Mesendoderm (in vitro differentiated cells): ENCODE measurements at regions not wholly inside any gene's neighbourhood (a gene's known extent, or its start where the extent isn't known, plus 50 kb on each side); places are given as distances from the start of the nearest gene placed in this dataset.
A peak's percentile ranks its signal among the peaks of the same experiment; 100 is the strongest.

Source experiments
- DNase-seq: peaks from one replicate; pipeline ENCODE4 v3.0.0; 2013
- H2AK5ac ChIP-seq: 2 replicates; pipeline ENCODE4 v1.6.1; 2013; ENCODE audit warnings: low read length, inconsistent platforms
- H2BK120ac ChIP-seq: 2 replicates; pipeline ENCODE4 v1.6.1; 2013; ENCODE audit warnings: low read depth, mild to moderate bottlenecking, low read length, moderate library complexity, mixed read lengths
- H2BK15ac ChIP-seq: replicated peaks from 2 replicates; pipeline ENCODE4 v1.6.1; 2013; ENCODE audit warnings: low read depth, mild to moderate bottlenecking, moderate library complexity
- H2BK5ac ChIP-seq: 2 replicates; pipeline ENCODE4 v1.6.1; 2013; ENCODE audit warnings: low read length, inconsistent platforms
- H3K18ac ChIP-seq: 2 replicates; pipeline ENCODE4 v1.6.1; 2013; ENCODE audit warnings: mild to moderate bottlenecking, low read length, mixed read lengths
- H3K23ac ChIP-seq: one replicate; pipeline ENCODE4 v1.6.1; 2013; ENCODE audit warnings: low read length
- H3K27ac ChIP-seq: 2 replicates; pipeline ENCODE4 v1.5.1; 2013; ENCODE audit warnings: low read depth, mild to moderate bottlenecking, inconsistent platforms, low read length, moderate library complexity
- H3K27me3 ChIP-seq: 2 replicates; pipeline ENCODE4 v1.6.1; 2013; ENCODE audit warnings: low read length, control low read depth, mild to moderate bottlenecking, inconsistent platforms; ENCODE audit not compliant: insufficient read depth, poor library complexity
- H3K36me3 ChIP-seq: 2 replicates; pipeline ENCODE4 v1.6.1; 2013; ENCODE audit warnings: low read length, inconsistent platforms; ENCODE audit not compliant: control insufficient read depth, insufficient read depth
- H3K4ac ChIP-seq: one replicate; pipeline ENCODE4 v1.6.1; 2013; ENCODE audit warnings: low read depth, mild to moderate bottlenecking, low read length, moderate library complexity
- H3K4me1 ChIP-seq: 2 replicates; pipeline ENCODE4 v1.6.1; 2013; ENCODE audit warnings: low read depth, low read length, inconsistent platforms; ENCODE audit not compliant: control insufficient read depth
- H3K4me2 ChIP-seq: 2 replicates; pipeline ENCODE4 v1.6.1; 2013; ENCODE audit warnings: low read length
- H3K4me3 ChIP-seq: 2 replicates; pipeline ENCODE4 v1.5.1; 2013; ENCODE audit warnings: mild to moderate bottlenecking, low read length
- H3K56ac ChIP-seq: one replicate; pipeline ENCODE4 v1.6.1; 2013; ENCODE audit warnings: low read length
- H3K79me1 ChIP-seq: 2 replicates; pipeline ENCODE4 v1.6.1; 2013; ENCODE audit warnings: low read length, inconsistent platforms
- H3K79me2 ChIP-seq: 2 replicates; pipeline ENCODE4 v1.6.1; 2013; ENCODE audit warnings: mild to moderate bottlenecking, low read length; ENCODE audit not compliant: control insufficient read depth, insufficient read depth
- H3K9ac ChIP-seq: 2 replicates; pipeline ENCODE4 v1.6.1; 2013; ENCODE audit warnings: low read length, inconsistent platforms
- H4K5ac ChIP-seq: one replicate; pipeline ENCODE4 v1.6.1; 2013; ENCODE audit warnings: low read length
- H4K8ac ChIP-seq: one replicate; pipeline ENCODE4 v1.6.1; 2013; ENCODE audit warnings: low read depth, mild to moderate bottlenecking, control low read depth, low read length, moderate library complexity
- WGBS: extraction: QIAGEN DNeasy Blood & Tissue Kit; methylation state at CpG from one replicate; pipeline ENCODE4 v1.1.7; 2013; ENCODE audit warnings: low lambda C conversion rate, missing lambda C conversion rate; ENCODE audit not compliant: insufficient coverage; ENCODE audit errors: extremely low coverage; 5-methylcytosine and 5-hydroxymethylcytosine counted together

DNA sequence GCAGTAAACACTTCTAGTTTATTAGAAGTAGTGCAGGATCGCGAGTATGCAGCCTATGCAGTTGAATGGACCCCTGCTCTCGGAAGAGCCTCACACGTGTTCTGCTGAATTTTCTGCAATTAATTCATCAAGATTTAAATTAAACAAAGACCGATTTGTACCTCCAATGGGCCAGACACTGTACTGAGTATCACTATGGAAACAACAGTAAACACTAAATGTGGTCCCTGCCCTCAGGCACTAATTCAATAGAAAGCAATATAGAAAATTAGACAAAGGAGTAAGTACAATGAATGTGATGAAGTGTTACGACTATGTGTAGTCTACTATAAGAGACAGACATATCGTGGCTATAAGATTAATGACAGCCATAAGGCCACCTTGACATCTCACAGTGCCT is 740.3 kb upstream of the FRG1 start:
- Histone ChIP-seq H3K4me2 (no peak overlapping the region), H4K5ac (no peak overlapping the region), H3K4ac (no peak overlapping the region), H3K79me1 (no peaks in the 10 kb centered on the region), H3K9ac (no peak overlapping the region), H2BK5ac (no peak overlapping the region), H4K8ac (no peak overlapping the region), H3K4me1 (no peaks in the 10 kb centered on the region), H3K4me3 (no peak overlapping the region), H3K18ac (no peak overlapping the region), H2BK15ac (no peak overlapping the region), H2BK120ac (no peak overlapping the region), H3K79me2 (no peaks in the 10 kb centered on the region), H3K56ac (no peak overlapping the region), H2AK5ac (no peak overlapping the region), H3K23ac (no peak overlapping the region), H3K36me3 (no peaks in the 10 kb centered on the region), H3K27me3 (no peaks in the 10 kb centered on the region), H3K27ac (no peak overlapping the region)
- WGBS = no CpG with 5 or more reads among the region's 7 CpGs
- DNase-seq = no peak

DNA sequence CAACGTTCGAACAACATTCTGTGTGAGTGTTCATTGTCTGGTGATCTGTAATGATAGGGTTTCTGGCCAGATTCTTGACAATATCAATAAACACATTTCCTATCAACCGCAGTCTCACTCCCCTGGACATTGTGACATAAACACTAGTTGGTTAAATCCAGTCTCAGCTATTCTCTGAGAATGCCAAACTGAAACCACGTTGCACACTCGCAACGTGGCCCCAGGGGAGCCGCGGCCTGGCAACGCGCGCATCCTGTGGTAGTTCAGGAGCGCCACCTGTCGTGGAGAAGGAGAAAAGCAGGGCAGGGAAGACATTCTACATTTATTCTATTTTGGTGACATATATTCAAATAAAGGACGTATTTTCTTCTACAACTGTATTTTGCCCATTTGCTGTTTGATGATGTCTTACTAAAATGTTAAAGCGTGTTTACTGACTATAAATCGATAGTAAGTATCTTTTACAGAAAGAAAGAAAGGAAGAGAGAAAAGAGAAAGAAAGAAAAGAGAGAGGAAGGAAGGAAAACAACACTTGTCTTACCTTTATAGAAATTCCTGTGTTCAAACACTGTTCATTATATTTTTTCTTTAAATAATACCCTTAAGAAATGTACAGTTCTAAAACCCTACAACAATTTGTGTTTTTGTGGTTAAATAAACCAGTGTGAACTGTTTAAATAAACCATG is 738.3 kb upstream of the FRG1 start:
- peak; percentile 51 for DNase-seq
- H3K27me3 ChIP-seq = no peaks in the 10 kb centered on the region
- H3K4me2 ChIP-seq = no peak overlapping the region
- H3K36me3 ChIP-seq = no peaks in the 10 kb centered on the region
- H3K4me3 ChIP-seq = no peak overlapping the region
- H4K8ac ChIP-seq = no peak overlapping the region
- H2BK15ac ChIP-seq = no peak overlapping the region
- no peak overlapping the region for H3K9ac ChIP-seq
- no CpG with 5 or more reads among the region's 16 CpGs for WGBS
- no peaks in the 10 kb centered on the region for H3K79me2 ChIP-seq
- no peak overlapping the region for H2BK120ac ChIP-seq
- no peak overlapping the region for H3K23ac ChIP-seq
- H2AK5ac ChIP-seq = no peak overlapping the region
- no peaks in the 10 kb centered on the region for H3K4me1 ChIP-seq
- H4K5ac ChIP-seq = no peak overlapping the region
- H3K18ac ChIP-seq = peak overlapping the region; percentile 18
- H3K79me1 ChIP-seq = no peaks in the 10 kb centered on the region
- H3K4ac ChIP-seq = no peak overlapping the region
- no peak overlapping the region for H2BK5ac ChIP-seq
- H3K27ac ChIP-seq = no peak overlapping the region
- H3K56ac ChIP-seq = no peak overlapping the region

DNA sequence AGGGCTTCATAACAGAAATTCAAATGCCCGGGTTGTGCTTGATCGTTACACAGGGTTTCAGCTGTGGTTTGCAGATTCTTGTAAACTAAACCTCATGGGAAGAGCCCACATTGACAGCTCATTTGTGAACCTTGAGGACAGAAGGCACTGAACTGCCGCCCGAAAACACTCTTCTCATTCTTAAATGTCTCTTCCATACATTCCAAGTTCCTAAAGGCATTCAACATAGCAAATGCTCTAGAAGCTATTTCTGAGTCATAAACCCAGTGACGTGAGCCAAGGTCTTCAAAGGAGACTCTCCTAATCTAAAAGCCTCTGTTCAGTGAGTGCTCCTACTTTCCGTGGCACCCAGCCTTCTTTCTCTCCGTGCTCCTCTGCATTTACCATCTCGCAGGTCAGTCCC is 737.8 kb upstream of the FRG1 start:
- no CpG with 5 or more reads among the region's 8 CpGs for whole genome bisulfite sequencing
- Histone ChIP-seq H3K4me1 (no peaks in the 10 kb centered on the region), H2BK5ac (no peak overlapping the region), H3K4me2 (no peak overlapping the region), H3K4ac (no peak overlapping the region), H3K18ac (no peak overlapping the region), H4K5ac (no peak overlapping the region), H4K8ac (no peak overlapping the region), H3K4me3 (no peak overlapping the region), H3K23ac (no peak overlapping the region), H3K27me3 (no peaks in the 10 kb centered on the region), H3K9ac (no peak overlapping the region), H3K27ac (no peak overlapping the region), H3K79me1 (no peaks in the 10 kb centered on the region), H3K79me2 (no peaks in the 10 kb centered on the region), H2AK5ac (no peak overlapping the region), H2BK120ac (no peak overlapping the region), H2BK15ac (no peak overlapping the region), H3K36me3 (no peaks in the 10 kb centered on the region), H3K56ac (no peak overlapping the region)
- peak; percentile 17 for DNase-seq

DNA sequence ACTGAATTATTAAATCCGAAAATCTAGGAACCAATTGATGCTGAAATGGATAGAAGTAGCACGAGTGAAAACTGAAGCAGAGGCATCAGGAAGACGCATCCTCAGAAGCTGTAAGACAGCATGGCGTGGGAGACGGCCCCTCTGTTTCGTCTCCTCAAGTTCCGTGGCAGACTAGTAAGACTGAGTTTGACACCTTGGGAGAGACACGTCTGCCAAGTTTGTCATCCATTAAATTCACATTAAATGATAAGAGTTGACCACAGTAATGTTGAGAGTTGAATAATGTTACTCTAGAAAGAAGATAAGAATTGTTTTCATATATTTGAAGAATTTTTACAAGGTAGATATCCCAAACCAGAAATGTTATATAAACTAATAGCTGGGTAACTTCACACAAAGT is 736.1 kb upstream of the FRG1 start:
- peak; percentile 9 for DNase-seq
- no peak overlapping the region for H3K18ac ChIP-seq
- H3K4me1 ChIP-seq = no peaks in the 10 kb centered on the region
- no peak overlapping the region for H4K5ac ChIP-seq
- no peak overlapping the region for H2BK120ac ChIP-seq
- H3K9ac ChIP-seq = no peak overlapping the region
- no peak overlapping the region for H2AK5ac ChIP-seq
- no peak overlapping the region for H3K27ac ChIP-seq
- H3K27me3 ChIP-seq = no peaks in the 10 kb centered on the region
- no peak overlapping the region for H3K56ac ChIP-seq
- H2BK15ac ChIP-seq = no peak overlapping the region
- no peak overlapping the region for H2BK5ac ChIP-seq
- H3K36me3 ChIP-seq = no peaks in the 10 kb centered on the region
- no CpG with 5 or more reads among the region's 8 CpGs for WGBS
- H3K4ac ChIP-seq = no peak overlapping the region
- H3K79me2 ChIP-seq = no peaks in the 10 kb centered on the region
- H3K79me1 ChIP-seq = no peaks in the 10 kb centered on the region
- H3K23ac ChIP-seq = no peak overlapping the region
- H3K4me2 ChIP-seq = no peak overlapping the region
- H4K8ac ChIP-seq = no peak overlapping the region
- H3K4me3 ChIP-seq = no peak overlapping the region

DNA sequence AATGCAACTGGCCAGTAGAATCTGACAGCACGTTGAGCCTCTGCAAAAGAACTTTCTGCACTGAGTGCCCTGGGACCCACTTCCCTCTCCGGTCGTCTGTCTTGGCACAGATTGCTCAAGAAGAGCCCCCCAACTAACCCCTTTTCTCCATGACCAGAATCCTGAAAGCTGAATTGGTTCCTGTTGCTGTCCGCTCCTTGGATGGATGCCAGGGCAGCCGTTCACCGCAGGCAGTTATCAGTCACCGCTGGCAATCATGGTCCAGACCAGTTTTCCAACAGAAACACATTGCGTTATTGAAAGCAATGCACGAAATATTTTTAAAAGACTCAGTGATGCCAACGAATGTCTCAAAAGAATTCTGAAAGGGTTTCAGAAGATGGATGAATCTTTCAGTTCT is 733.7 kb upstream of the FRG1 start:
- Histone ChIP-seq H2BK15ac (no peak overlapping the region), H3K56ac (no peak overlapping the region), H3K23ac (no peak overlapping the region), H3K36me3 (no peaks in the 10 kb centered on the region), H3K27ac (no peak overlapping the region), H4K5ac (no peak overlapping the region), H3K4me2 (no peak overlapping the region), H2BK120ac (no peak overlapping the region), H3K9ac (no peak overlapping the region), H3K79me1 (no peaks in the 10 kb centered on the region), H2AK5ac (no peak overlapping the region), H3K4ac (no peak overlapping the region), H3K27me3 (no peaks in the 10 kb centered on the region), H2BK5ac (no peak overlapping the region), H3K79me2 (no peaks in the 10 kb centered on the region), H4K8ac (no peak overlapping the region), H3K18ac (no peak overlapping the region), H3K4me3 (no peak overlapping the region), H3K4me1 (no peaks in the 10 kb centered on the region)
- no peak for DNase-seq
- no CpG with 5 or more reads among the region's 10 CpGs for WGBS

DNA sequence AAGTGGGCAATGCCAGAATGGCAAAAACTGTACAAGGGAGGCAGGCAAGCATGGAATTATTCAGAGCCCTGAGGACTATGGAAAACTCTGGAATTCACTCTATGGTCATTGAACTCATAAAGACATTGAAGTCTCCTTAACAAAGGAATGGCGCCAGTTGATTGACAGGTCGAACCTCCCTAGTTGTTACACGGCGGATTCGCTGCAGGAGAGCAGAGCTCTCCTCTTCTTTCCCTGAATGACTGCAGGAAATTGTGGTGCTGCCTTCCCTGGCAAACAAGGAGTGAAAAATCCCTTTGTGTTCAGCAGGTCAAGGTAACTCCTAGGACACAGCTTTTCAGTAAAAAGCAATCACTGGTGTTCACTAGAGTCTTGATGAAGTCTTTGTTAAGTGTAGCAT is 732.8 kb upstream of the FRG1 start:
- no peak overlapping the region for H3K4me3 ChIP-seq
- H2BK120ac ChIP-seq = no peak overlapping the region
- no peak overlapping the region for H2BK15ac ChIP-seq
- H3K4me2 ChIP-seq = no peak overlapping the region
- no peak overlapping the region for H2BK5ac ChIP-seq
- no peak overlapping the region for H3K9ac ChIP-seq
- H3K79me1 ChIP-seq = no peaks in the 10 kb centered on the region
- no peak overlapping the region for H3K4ac ChIP-seq
- H3K36me3 ChIP-seq = no peaks in the 10 kb centered on the region
- H3K56ac ChIP-seq = no peak overlapping the region
- H4K8ac ChIP-seq = no peak overlapping the region
- H2AK5ac ChIP-seq = no peak overlapping the region
- H3K18ac ChIP-seq = no peak overlapping the region
- H3K79me2 ChIP-seq = no peaks in the 10 kb centered on the region
- no peak overlapping the region for H3K27ac ChIP-seq
- no peak overlapping the region for H4K5ac ChIP-seq
- H3K4me1 ChIP-seq = no peaks in the 10 kb centered on the region
- no CpG with 5 or more reads among the region's 5 CpGs for WGBS
- H3K27me3 ChIP-seq = no peaks in the 10 kb centered on the region
- no peak overlapping the region for H3K23ac ChIP-seq
- no peak for DNase-seq
